DND-41 (cell line): ENCODE measurements at regions not wholly inside any gene's neighbourhood (a gene's known extent, or its start where the extent isn't known, plus 50 kb on each side); places are given as distances from the start of the nearest gene placed in this dataset.

Experiments used
- CTCF ChIP-seq: IDR thresholded peaks from 2 replicates; pipeline ENCODE4 v1.5.1; 2012; ENCODE audit warnings: borderline replicate concordance, low read length, moderate library complexity, mild to moderate bottlenecking; ENCODE audit not compliant: poor library complexity, severe bottlenecking; ENCODE audit errors: extremely low read depth
- EZH2 ChIP-seq: IDR thresholded peaks from 3 replicates; pipeline ENCODE4 v1.6.1; 2012; ENCODE audit warnings: borderline replicate concordance, low read depth, mild to moderate bottlenecking, moderate library complexity, low read length, inconsistent platforms; ENCODE audit not compliant: severe bottlenecking

- no peak for TF ChIP-seq CTCF
- TF ChIP-seq EZH2 = no peak
Measured at GRCh38 chr4:188396037-188396436, 256.8 kb downstream of the TRIML1 start.
